Suprapubic skin (tissue), 3 donors: ENCODE measurements at regions not wholly inside any gene's neighbourhood (a gene's known extent, or its start where the extent isn't known, plus 50 kb on each side); places are given as distances from the start of the nearest gene placed in this dataset.

Source experiments
- CTCF ChIP-seq, 2 donors: fragments of 200-600 bp in 1 of 2; fragments of 450-650 bp in 1 of 2; sonication (generic) in 1 of 2; IDR thresholded peaks; one replicate each; pipeline ENCODE4 v1.5.1; 2016 to 2019; ENCODE audit warnings: antibody characterized with exemption in 2 of 2, mild to moderate bottlenecking in 1 of 2, moderate library complexity in 1 of 2
- EP300 ChIP-seq: sonication (generic); formaldehyde crosslinking; IDR thresholded peaks from one replicate; pipeline ENCODE4 v1.6.1; 2017; ENCODE audit warnings: antibody characterized with exemption
- POLR2A ChIP-seq, 2 donors: fragments of 450-650 bp; IDR thresholded peaks; one replicate each; pipeline ENCODE4 v1.6.1; 2017; ENCODE audit warnings: antibody characterized with exemption in 2 of 2, mild to moderate bottlenecking in 2 of 2, moderate library complexity in 2 of 2

DNA sequence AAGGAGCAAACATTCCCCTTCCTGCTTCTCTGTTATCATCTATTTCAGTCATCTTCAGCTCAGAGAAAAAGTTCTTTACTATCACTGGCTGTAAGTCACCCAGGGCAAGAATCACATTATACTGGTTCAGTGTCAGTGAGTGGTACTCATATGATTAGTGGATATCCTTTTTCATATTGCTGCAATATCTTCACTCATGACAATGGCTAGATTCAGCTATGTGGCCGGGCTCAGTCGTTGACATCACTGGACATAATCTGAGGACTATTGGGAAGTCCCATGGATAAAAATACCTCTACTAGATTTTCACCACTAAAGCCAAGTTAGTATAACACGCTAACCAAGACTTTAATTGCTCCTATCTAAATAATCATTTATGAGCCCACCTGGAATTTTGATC lies 91.3 kb upstream of the UBE2E2 start:
- TF ChIP-seq CTCF (IDR thresholded peaks at IDR 0.05) (no peak), POLR2A (IDR thresholded peaks at IDR 0.05) (no peak), EP300 (no peak)
